IMR-90 (cell line): ENCODE measurements at regions not wholly inside any gene's neighbourhood (a gene's known extent, or its start where the extent isn't known, plus 50 kb on each side); places are given as distances from the start of the nearest gene placed in this dataset.

Source experiments
- ATAC-seq: fragments of 200-7000 bp; cut with Tn5 transposase; 2 replicates; pipeline ENCODE4 v1.9.1; 2020; ENCODE audit warnings: low read depth, mild to moderate bottlenecking, moderate library complexity
- BruUV-seq: library from RNA; stranded (reverse); fragments of 400-500 nt; replicated peaks from 2 replicates; lab custom pipeline; 2021; lab: Mats Ljungman, UMichigan
- CTCF ChIA-PET: fragments of 300-600 bp; formaldehyde crosslinking; extraction: SDS; loops from one replicate; lab custom pipeline; 2021; ENCODE audit warnings: antibody characterized with exemption; lab: Yijun Ruan, JAX
- POLR2A ChIA-PET: fragments of 300-600 bp; sonication (Branson Sonifier 250); formaldehyde crosslinking; loops from one replicate; lab custom pipeline; 2022; ENCODE audit warnings: antibody characterized with exemption; ENCODE audit not compliant: unreplicated experiment; lab: Charles Lee
- DNase-seq: peaks from one replicate; pipeline ENCODE4 v3.0.0; 2013
- H2AFZ ChIP-seq: replicated peaks from 2 replicates; pipeline ENCODE3; 2013; ENCODE audit warnings: low read length, mild to moderate bottlenecking; ENCODE audit not compliant: poor library complexity
- H2AK5ac ChIP-seq: 2 replicates; pipeline ENCODE4 v1.6.1; 2013; ENCODE audit warnings: low read depth, low read length, inconsistent platforms
- H2AK9ac ChIP-seq: replicated peaks from 2 replicates; pipeline ENCODE3; 2013; ENCODE audit warnings: mild to moderate bottlenecking, low read depth, low read length, moderate library complexity; ENCODE audit not compliant: poor library complexity
- H2BK120ac ChIP-seq: 2 replicates; pipeline ENCODE4 v1.6.1; 2013; ENCODE audit warnings: low read depth, low read length, inconsistent platforms
- H2BK15ac ChIP-seq: 3 replicates; pipeline ENCODE4 v1.6.1; 2013; ENCODE audit warnings: low read depth, low read length, inconsistent platforms
- H2BK20ac ChIP-seq: 2 replicates; pipeline ENCODE4 v1.6.1; 2013; ENCODE audit warnings: low read depth, mild to moderate bottlenecking, inconsistent platforms, low read length, moderate library complexity
- H2BK5ac ChIP-seq: 2 replicates; pipeline ENCODE4 v1.6.1; 2013; ENCODE audit warnings: mild to moderate bottlenecking, low read depth, low read length, inconsistent platforms; ENCODE audit not compliant: poor library complexity, severe bottlenecking
- H3K14ac ChIP-seq: replicated peaks from 2 replicates; pipeline ENCODE4 v1.6.1; 2013; ENCODE audit warnings: low read depth, low read length, inconsistent platforms
- H3K18ac ChIP-seq: 2 replicates; pipeline ENCODE4 v1.6.1; 2013; ENCODE audit warnings: low read depth, low read length, control low read depth
- H3K23ac ChIP-seq: 2 replicates; pipeline ENCODE4 v1.6.1; 2013; ENCODE audit warnings: low read depth, low read length, inconsistent platforms
- H3K27ac ChIP-seq: 2 replicates; pipeline ENCODE4 v1.5.1; 2013; ENCODE audit warnings: mild to moderate bottlenecking, control low read depth, low read length; ENCODE audit not compliant: insufficient read depth
- H3K27me3 ChIP-seq: 2 replicates; pipeline ENCODE4 v1.6.1; 2013; ENCODE audit warnings: low read length; ENCODE audit not compliant: control insufficient read depth, insufficient read depth
- H3K36me3 ChIP-seq: 2 replicates; pipeline ENCODE4 v1.6.1; 2013; ENCODE audit warnings: low read length, mixed read lengths; ENCODE audit not compliant: control insufficient read depth, insufficient read depth
- H3K4ac ChIP-seq: 2 replicates; pipeline ENCODE4 v1.6.1; 2013; ENCODE audit warnings: low read depth, low read length, inconsistent platforms
- H3K4me1 ChIP-seq: 2 replicates; pipeline ENCODE4 v1.6.1; 2013; ENCODE audit warnings: low read length, mixed read lengths; ENCODE audit not compliant: control insufficient read depth, insufficient read depth
- H3K4me2 ChIP-seq: 2 replicates; pipeline ENCODE4 v1.6.1; 2013; ENCODE audit warnings: low read depth, mild to moderate bottlenecking, control low read depth, low read length, moderate library complexity
- H3K4me3 ChIP-seq: 2 replicates; pipeline ENCODE4 v1.5.1; 2013; ENCODE audit warnings: low read depth, mild to moderate bottlenecking, control low read depth, low read length, moderate library complexity; ENCODE audit not compliant: insufficient read depth
- H3K56ac ChIP-seq: 2 replicates; pipeline ENCODE4 v1.6.1; 2013; ENCODE audit warnings: low read length, inconsistent platforms; ENCODE audit not compliant: insufficient read depth; ENCODE audit errors: extremely low read depth
- H3K79me1 ChIP-seq, 2 experiments: 2 replicates each; pipeline ENCODE4 v1.6.1; 2013; ENCODE audit warnings: low read length in 2 of 2, inconsistent platforms in 1 of 2, low read depth in 1 of 2
- H3K9ac ChIP-seq: 2 replicates; pipeline ENCODE4 v1.6.1; 2013; ENCODE audit warnings: low read depth, low read length, control low read depth
- H3K9me1 ChIP-seq: 2 replicates; pipeline ENCODE4 v1.6.1; 2013; ENCODE audit warnings: low read length, inconsistent platforms; ENCODE audit not compliant: insufficient read depth
- H3K9me3 ChIP-seq: 2 replicates; pipeline ENCODE4 v1.6.1; 2013; ENCODE audit warnings: low read length; ENCODE audit not compliant: control insufficient read depth, insufficient read depth
- H4K20me1 ChIP-seq: 2 replicates; pipeline ENCODE4 v1.6.1; 2013; ENCODE audit warnings: low read length, inconsistent platforms; ENCODE audit not compliant: insufficient read depth
- H4K5ac ChIP-seq: 2 replicates; pipeline ENCODE4 v1.6.1; 2013; ENCODE audit warnings: mild to moderate bottlenecking, low read depth, low read length, control low read depth
- H4K8ac ChIP-seq, 2 experiments: 2 replicates each; pipeline ENCODE4 v1.6.1; 2013; ENCODE audit warnings: low read depth in 2 of 2, low read length in 2 of 2, control low read depth in 1 of 2, inconsistent platforms in 1 of 2
- H4K91ac ChIP-seq: 2 replicates; pipeline ENCODE4 v1.6.1; 2013; ENCODE audit warnings: low read depth, low read length, inconsistent platforms; ENCODE audit not compliant: insufficient read depth
- BHLHE40 ChIP-seq: fragments of 150-350 bp; IDR thresholded peaks from 2 replicates; pipeline ENCODE4 v1.6.1; 2016; ENCODE audit warnings: mild to moderate bottlenecking, low read depth, low read length
- CHD1 ChIP-seq: IDR thresholded peaks from 2 replicates; pipeline ENCODE4 v1.6.1; 2012; ENCODE audit warnings: low read depth, low read length, improper control_type of control experiment
- FOS ChIP-seq: fragments of 150-350 bp; IDR thresholded peaks from 2 replicates; pipeline ENCODE4 v1.6.1; 2016; ENCODE audit warnings: low read depth, low read length
- MXI1 ChIP-seq: IDR thresholded peaks from 2 replicates; pipeline ENCODE4 v1.6.1; 2012; ENCODE audit warnings: low read depth, mild to moderate bottlenecking, low read length, moderate library complexity, borderline replicate concordance
- NFE2L2 ChIP-seq: fragments of 150-350 bp; IDR thresholded peaks from 2 replicates; pipeline ENCODE4 v1.6.1; 2016; ENCODE audit warnings: low read depth, mild to moderate bottlenecking, low read length
- RAD21 ChIP-seq: IDR thresholded peaks from 2 replicates; pipeline ENCODE4 v1.6.1; 2012; ENCODE audit warnings: low read length, improper control_type of control experiment
- RCOR1 ChIP-seq: IDR thresholded peaks from 2 replicates; pipeline ENCODE4 v1.6.1; 2012; ENCODE audit warnings: mild to moderate bottlenecking, low read length, improper control_type of control experiment; ENCODE audit not compliant: insufficient replicate concordance
- WGBS, 2 experiments: methylation state at CpG; one replicate each; pipeline versions ENCODE4 v1.1.5 to v1.1.7; 2013; ENCODE audit warnings: missing lambda C conversion rate in 2 of 2; ENCODE audit not compliant: insufficient read length in 1 of 2; ENCODE audit errors: extremely low coverage in 2 of 2; 5-methylcytosine and 5-hydroxymethylcytosine counted together
- dilution Hi-C: fragments of 300-500 bp; cut with HindIII; formaldehyde crosslinking; loops from one replicate; pipeline ENCODE4 v1.14.3; 2018; ENCODE audit warnings: low sequenced_read_pairs; ENCODE audit not compliant: unreplicated experiment
- in situ Hi-C: fragments of 300-500 bp; cut with MboI; formaldehyde crosslinking; loops from 3 replicates; pipeline ENCODE4 v1.14.3; 2019; ENCODE audit warnings: low sequenced_read_pairs, inconsistent platforms, mixed read lengths
- intact Hi-C: fragments of 100-400 bp; cut with micrococcal nuclease; formaldehyde crosslinking; loops from 2 replicates; pipeline ENCODE4 v1.10.0; 2022
- TF ChIP-seq, protein P1 (sequence below): fragments of 150-350 bp; IDR thresholded peaks from 2 replicates; pipeline ENCODE4 v1.6.1; 2017; ENCODE audit warnings: mild to moderate bottlenecking, antibody characterized with exemption, low read length, low read depth
- TF ChIP-seq, protein P2 (sequence below): fragments of 150-350 bp; IDR thresholded peaks from 2 replicates; pipeline ENCODE4 v1.6.1; 2016; ENCODE audit warnings: low read depth, mild to moderate bottlenecking, low read length, moderate library complexity, borderline replicate concordance

DNA sequence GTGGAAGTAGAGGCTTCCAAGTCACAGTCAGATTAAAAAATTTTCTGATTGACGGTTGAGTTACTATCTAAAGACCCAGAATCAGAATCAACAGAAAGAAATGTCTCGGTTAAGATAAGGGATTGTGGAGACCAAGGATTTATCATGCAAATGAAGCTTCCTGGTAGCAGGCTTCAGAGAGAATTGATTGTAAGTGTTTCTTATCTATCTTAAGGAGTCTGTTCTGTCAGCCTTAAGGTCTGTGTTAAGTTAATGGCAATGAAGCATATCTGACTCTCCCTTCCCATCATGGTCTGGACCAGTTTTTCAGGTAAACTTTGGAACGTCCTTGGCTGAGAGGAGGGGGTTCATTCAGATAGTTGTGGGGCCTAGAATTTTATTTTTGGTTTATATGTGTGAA lies 780.2 kb downstream of the FAM133A start:
- intact Hi-C loops (no loop called here), in situ Hi-C loops (no loop called here), dilution Hi-C loops (no loop called here)
- Histone ChIP-seq H3K36me3 (no peaks in the 10 kb centered on the region), H3K27ac (no peak overlapping the region), H4K5ac (no peak overlapping the region), H3K56ac (no peak overlapping the region), H2BK20ac (no peak overlapping the region), H4K20me1 (no peaks in the 10 kb centered on the region), H2BK120ac (no peak overlapping the region), H3K9me1 (no peaks in the 10 kb centered on the region), H4K8ac (no peak overlapping the region), H2BK5ac (no peak overlapping the region), H3K23ac (no peak overlapping the region), H2AFZ (no peak overlapping the region), H2AK5ac (no peak overlapping the region), H3K9ac (no peak overlapping the region), H3K14ac (no peak overlapping the region), H3K9me3 (no peaks in the 10 kb centered on the region), H3K4me2 (no peak overlapping the region), H4K91ac (no peak overlapping the region), H3K4me3 (no peak overlapping the region), H3K18ac (no peak overlapping the region), H3K4ac (no peak overlapping the region), H3K27me3 (no peaks in the 10 kb centered on the region), H2BK15ac (no peak overlapping the region), H3K79me1 (no peaks in the 10 kb centered on the region), H2AK9ac (no peak overlapping the region), H3K4me1 (no peaks in the 10 kb centered on the region)
- TF ChIP-seq FOS (no peak), MXI1 (no peak), BHLHE40 (no peak), RCOR1 (no peak), RAD21 (no peak), CHD1 (no peak), NFE2L2 (no peak)
- TF ChIP-seq, protein P1, sequence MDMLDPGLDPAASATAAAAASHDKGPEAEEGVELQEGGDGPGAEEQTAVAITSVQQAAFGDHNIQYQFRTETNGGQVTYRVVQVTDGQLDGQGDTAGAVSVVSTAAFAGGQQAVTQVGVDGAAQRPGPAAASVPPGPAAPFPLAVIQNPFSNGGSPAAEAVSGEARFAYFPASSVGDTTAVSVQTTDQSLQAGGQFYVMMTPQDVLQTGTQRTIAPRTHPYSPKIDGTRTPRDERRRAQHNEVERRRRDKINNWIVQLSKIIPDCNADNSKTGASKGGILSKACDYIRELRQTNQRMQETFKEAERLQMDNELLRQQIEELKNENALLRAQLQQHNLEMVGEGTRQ: no peak
- TF ChIP-seq, protein P2, sequence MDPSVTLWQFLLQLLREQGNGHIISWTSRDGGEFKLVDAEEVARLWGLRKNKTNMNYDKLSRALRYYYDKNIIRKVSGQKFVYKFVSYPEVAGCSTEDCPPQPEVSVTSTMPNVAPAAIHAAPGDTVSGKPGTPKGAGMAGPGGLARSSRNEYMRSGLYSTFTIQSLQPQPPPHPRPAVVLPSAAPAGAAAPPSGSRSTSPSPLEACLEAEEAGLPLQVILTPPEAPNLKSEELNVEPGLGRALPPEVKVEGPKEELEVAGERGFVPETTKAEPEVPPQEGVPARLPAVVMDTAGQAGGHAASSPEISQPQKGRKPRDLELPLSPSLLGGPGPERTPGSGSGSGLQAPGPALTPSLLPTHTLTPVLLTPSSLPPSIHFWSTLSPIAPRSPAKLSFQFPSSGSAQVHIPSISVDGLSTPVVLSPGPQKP: no peak
- POLR2A ChIA-PET: interaction anchor here (0.7 kb wide), 1 partner anchor 668 kb away, joined by 10 read pairs; no protein-coding TSS in a partner anchor
- DNase-seq (no peak), ATAC-seq (no peak)
- no CpG with 5 or more reads among the region's 3 CpGs for WGBS, 2 experiments
- no TSS peak for BruUV-seq
- CTCF ChIA-PET: no interaction called here
